Chondrocyte (in vitro differentiated cells): ENCODE measurements at regions not wholly inside any gene's neighbourhood (a gene's known extent, or its start where the extent isn't known, plus 50 kb on each side); places are given as distances from the start of the nearest gene placed in this dataset.

Experiments used
- DNase-seq: peaks from one replicate; pipeline ENCODE4 v3.0.0; 2021; ENCODE audit warnings: mixed read lengths, low spot score
- H3K27ac Mint-ChIP-seq: one replicate; pipeline ENCODE4 v1.8.0; 2021; ENCODE audit warnings: mild to moderate bottlenecking, moderate library complexity, mixed read lengths; ENCODE audit not compliant: unreplicated experiment
- H3K27me3 Mint-ChIP-seq: 2 replicates; pipeline ENCODE4 v1.8.0; 2021; ENCODE audit warnings: low read depth, mixed read lengths
- H3K36me3 Mint-ChIP-seq: 2 replicates; pipeline ENCODE4 v1.8.0; 2021; ENCODE audit warnings: low read depth, mixed read lengths
- H3K4me1 Mint-ChIP-seq: 2 replicates; pipeline ENCODE4 v1.8.0; 2021; ENCODE audit warnings: low read depth, mild to moderate bottlenecking, mixed read lengths
- H3K4me3 Mint-ChIP-seq: one replicate; pipeline ENCODE4 v1.8.0; 2021; ENCODE audit warnings: mild to moderate bottlenecking, moderate library complexity, mixed read lengths; ENCODE audit not compliant: unreplicated experiment
- H3K9me3 Mint-ChIP-seq: 2 replicates; pipeline ENCODE4 v1.8.0; 2021; ENCODE audit warnings: low read depth, mixed read lengths
- TF ChIP-seq, protein P1 (sequence below): fragments of 200-600 bp; sonication (generic); IDR thresholded peaks from 2 replicates; pipeline ENCODE4 v1.5.0; 2021; ENCODE audit warnings: antibody characterized with exemption, mild to moderate bottlenecking, moderate library complexity

DNA sequence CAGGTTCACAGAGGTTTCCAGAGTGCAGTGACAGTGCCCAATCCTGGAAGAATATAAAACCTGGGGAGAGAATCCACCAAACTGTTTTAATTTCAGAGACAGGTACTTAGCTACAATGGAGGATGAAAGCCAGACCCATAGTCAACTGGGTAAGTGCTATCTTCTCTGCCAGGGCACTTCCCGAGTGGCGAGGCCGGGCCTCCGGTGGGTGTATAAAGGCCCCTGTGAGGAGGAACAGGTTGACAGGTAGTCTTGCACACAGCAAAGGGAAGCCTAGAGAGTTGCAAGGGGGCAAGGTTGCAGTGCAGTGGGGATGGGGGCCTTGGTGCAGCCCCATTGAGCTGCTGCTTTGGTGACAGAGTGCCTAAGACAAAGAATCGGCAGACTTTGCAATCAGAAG, 130.7 kb downstream of the SLC38A6 start:
- peak overlapping the region; percentile 61 for H3K4me3 Mint-ChIP-seq
- H3K4me1 Mint-ChIP-seq: peaks cover 58% of the 10 kb centered on the region
- no peak for DNase-seq
- no peaks in the 10 kb centered on the region for H3K27me3 Mint-ChIP-seq
- H3K36me3 Mint-ChIP-seq: peaks cover 9% of the 10 kb centered on the region
- H3K9me3 Mint-ChIP-seq: peaks cover 12% of the 10 kb centered on the region
- TF ChIP-seq, protein P1, sequence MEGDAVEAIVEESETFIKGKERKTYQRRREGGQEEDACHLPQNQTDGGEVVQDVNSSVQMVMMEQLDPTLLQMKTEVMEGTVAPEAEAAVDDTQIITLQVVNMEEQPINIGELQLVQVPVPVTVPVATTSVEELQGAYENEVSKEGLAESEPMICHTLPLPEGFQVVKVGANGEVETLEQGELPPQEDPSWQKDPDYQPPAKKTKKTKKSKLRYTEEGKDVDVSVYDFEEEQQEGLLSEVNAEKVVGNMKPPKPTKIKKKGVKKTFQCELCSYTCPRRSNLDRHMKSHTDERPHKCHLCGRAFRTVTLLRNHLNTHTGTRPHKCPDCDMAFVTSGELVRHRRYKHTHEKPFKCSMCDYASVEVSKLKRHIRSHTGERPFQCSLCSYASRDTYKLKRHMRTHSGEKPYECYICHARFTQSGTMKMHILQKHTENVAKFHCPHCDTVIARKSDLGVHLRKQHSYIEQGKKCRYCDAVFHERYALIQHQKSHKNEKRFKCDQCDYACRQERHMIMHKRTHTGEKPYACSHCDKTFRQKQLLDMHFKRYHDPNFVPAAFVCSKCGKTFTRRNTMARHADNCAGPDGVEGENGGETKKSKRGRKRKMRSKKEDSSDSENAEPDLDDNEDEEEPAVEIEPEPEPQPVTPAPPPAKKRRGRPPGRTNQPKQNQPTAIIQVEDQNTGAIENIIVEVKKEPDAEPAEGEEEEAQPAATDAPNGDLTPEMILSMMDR: no peak
- peak overlapping the region; percentile 91 for H3K27ac Mint-ChIP-seq

DNA sequence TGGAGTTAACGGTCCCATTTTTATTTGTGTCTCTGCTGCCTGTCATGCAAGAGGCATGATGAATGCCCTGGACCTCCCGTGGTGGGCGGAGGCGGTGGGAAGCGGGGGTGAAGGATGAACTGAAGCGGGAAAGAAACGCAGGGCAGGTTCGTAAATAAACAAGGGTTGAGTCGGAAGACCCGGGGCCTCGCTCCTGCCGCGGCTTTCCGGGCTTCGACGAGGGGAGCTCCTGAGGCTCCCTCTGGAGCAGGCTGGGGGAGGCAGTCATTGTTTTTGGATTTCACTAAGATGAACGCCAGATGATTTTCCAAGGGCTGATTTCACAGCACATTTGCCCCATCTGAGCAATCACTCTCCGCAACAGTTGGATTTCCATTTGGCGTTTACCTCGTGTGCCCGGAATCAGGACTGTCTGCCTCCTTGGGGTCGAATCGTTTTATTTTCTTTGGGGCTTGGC, 130.2 kb downstream of the SLC38A6 start:
- H3K9me3 Mint-ChIP-seq: peaks cover 12% of the 10 kb centered on the region
- H3K4me3 Mint-ChIP-seq: peak overlapping the region; percentile 61
- H3K27ac Mint-ChIP-seq: peak overlapping the region; percentile 91
- no peak for DNase-seq
- H3K36me3 Mint-ChIP-seq: peaks cover 9% of the 10 kb centered on the region
- peaks cover 58% of the 10 kb centered on the region for H3K4me1 Mint-ChIP-seq
- no peaks in the 10 kb centered on the region for H3K27me3 Mint-ChIP-seq
- TF ChIP-seq, protein P1: no peak

DNA sequence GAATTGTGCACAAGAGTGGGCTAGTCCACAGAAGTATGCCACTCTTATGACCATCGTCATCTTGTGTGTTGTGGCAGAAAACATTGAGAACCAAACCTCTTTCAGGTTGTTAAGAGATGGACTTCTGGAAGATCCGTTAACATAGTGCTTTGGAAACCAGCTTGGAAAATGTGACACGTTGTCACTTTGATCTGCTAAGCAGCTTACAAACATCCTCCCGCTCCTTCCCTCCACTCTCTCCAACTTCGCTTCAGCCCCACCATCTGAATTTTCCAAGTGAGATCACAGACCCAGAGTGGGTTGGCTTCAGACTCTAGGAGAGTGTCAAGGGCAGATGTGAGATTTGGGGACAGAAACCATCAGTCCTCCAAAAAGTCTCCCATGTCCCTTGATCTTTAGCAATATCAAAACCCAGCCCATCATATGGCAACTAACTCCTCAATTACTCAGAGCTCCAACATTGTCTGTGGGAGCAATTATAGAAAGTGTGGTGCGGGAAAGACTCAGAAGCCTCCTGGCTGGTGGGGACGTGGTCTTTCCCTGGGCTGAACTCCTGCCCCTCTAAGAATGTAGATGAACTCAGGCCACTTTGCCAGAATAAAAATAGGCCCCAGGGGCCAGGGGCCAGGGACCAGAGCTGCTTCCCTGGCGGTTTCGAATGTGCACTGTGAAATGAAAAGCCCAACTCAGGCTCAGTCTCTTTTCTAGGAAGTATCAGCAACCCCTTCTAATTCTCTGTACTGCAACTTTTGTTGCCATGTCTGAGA, 129.5 kb downstream of the SLC38A6 start:
- no peak for DNase-seq
- Mint-ChIP-seq H3K27me3 (no peaks in the 10 kb centered on the region), H3K4me1 (peaks cover 58% of the 10 kb centered on the region), H3K27ac (peak overlapping the region; percentile 91), H3K9me3 (peaks cover 12% of the 10 kb centered on the region), H3K36me3 (peaks cover 9% of the 10 kb centered on the region), H3K4me3 (peak overlapping the region; percentile 61)
- TF ChIP-seq, protein P1: no peak

DNA sequence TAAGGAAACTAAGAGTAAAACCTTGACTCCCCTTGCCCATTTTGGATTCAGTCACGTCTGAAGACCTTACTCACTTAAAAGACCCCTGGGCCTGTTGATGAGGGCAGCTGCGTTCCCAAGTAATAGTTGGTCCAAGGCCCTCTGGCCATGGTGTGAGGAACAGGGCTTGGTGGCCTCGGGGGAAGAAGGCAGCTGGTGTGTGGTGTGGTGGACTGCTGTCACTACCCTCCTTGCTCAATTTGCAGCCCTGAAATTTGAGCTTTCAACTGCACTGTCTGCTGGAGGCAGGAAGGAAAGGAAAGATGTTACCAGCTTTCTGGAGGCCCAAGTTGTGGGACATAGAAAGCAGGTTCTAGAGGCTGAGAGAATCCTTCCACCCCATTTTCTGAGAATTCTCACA, 128.2 kb downstream of the SLC38A6 start:
- TF ChIP-seq, protein P1: no peak
- peaks cover 5% of the 10 kb centered on the region for H3K36me3 Mint-ChIP-seq
- peak overlapping the region; percentile 68 for H3K27ac Mint-ChIP-seq
- H3K4me3 Mint-ChIP-seq: no peak overlapping the region
- H3K4me1 Mint-ChIP-seq: peaks cover 70% of the 10 kb centered on the region
- H3K27me3 Mint-ChIP-seq: no peaks in the 10 kb centered on the region
- DNase-seq: no peak
- H3K9me3 Mint-ChIP-seq: peaks cover 6% of the 10 kb centered on the region

DNA sequence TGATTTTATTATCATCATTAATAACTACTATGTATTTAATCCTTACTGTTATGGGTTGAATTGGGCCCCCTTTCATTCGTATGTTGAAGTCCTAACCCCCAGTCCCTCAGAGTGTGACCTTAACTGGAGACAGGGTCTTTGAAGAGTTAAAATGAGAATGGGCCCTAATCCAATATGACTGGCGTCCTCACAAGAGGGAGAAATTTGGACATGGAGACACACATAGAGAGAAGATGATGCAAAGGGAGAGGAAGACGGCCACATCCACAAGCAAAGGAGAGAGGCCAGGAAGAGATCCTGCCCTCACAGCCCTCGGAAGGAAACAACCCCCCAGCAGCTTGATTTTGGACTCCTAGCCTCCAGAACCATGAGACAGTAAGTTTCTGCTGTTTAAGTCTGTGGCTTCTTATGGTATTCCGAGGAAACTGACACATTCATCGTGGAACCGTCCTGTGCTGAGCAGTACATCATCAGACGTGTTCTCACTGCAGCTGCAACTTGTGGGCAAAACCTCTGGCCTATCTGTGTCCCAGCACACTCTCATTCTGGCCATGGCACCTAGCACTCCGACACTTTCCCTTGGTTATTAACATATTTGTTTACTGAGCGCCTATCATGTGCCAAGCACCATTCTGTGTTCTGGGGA, 127.6 kb downstream of the SLC38A6 start:
- DNase-seq: no peak
- H3K36me3 Mint-ChIP-seq: peaks cover 1% of the 10 kb centered on the region
- H3K27ac Mint-ChIP-seq: peak overlapping the region; percentile 15
- no peaks in the 10 kb centered on the region for H3K27me3 Mint-ChIP-seq
- no peaks in the 10 kb centered on the region for H3K9me3 Mint-ChIP-seq
- H3K4me1 Mint-ChIP-seq: peaks cover 73% of the 10 kb centered on the region
- no peak overlapping the region for H3K4me3 Mint-ChIP-seq
- TF ChIP-seq, protein P1: no peak
